ENCODE measurements at regions not wholly inside any gene's neighbourhood (a gene's known extent, or its start where the extent isn't known, plus 50 kb on each side); places are given as distances from the start of the nearest gene placed in this dataset.

GRCh38 chr4:64559571-64559970, 150.3 kb upstream of the TECRL start:
- no peak for DNase-seq

GRCh38 chr4:64551125-64551524, 141.9 kb upstream of the TECRL start:
- no peak for DNase-seq

- DNase-seq = no peak
Measured at GRCh38 chr4:64545593-64545992, 136.3 kb upstream of the TECRL start.

GRCh38 chr4:64539234-64539849, 130.1 kb upstream of the TECRL start:
- peak; percentile 46 for DNase-seq

GRCh38 chr4:64538219-64538618, 129.0 kb upstream of the TECRL start:
- no peak for DNase-seq

- DNase-seq = no peak
Measured at GRCh38 chr4:64533637-64534036, 124.4 kb upstream of the TECRL start.

GRCh38 chr4:64533159-64533558, 123.9 kb upstream of the TECRL start:
- DNase-seq = no peak

GRCh38 chr4:64520421-64520820, 111.2 kb upstream of the TECRL start:
- DNase-seq = no peak

GRCh38 chr4:64518600-64518999, 109.3 kb upstream of the TECRL start:
- no peak for DNase-seq

- DNase-seq = no peak
Measured at GRCh38 chr4:64516176-64516575, 106.9 kb upstream of the TECRL start.

GRCh38 chr4:64508089-64508488, 98.8 kb upstream of the TECRL start:
- no peak for DNase-seq

GRCh38 chr4:64503945-64504675, 94.9 kb upstream of the TECRL start:
- no peak for DNase-seq

- no peak for DNase-seq
Measured at GRCh38 chr4:64503416-64503815, 94.2 kb upstream of the TECRL start.

- DNase-seq = no peak
Measured at GRCh38 chr4:64497491-64497890, 88.2 kb upstream of the TECRL start.

GRCh38 chr4:64495946-64496345, 86.7 kb upstream of the TECRL start:
- no peak for DNase-seq

GRCh38 chr4:64489628-64490027, 80.4 kb upstream of the TECRL start:
- DNase-seq = no peak

GRCh38 chr4:64479338-64479737, 70.1 kb upstream of the TECRL start:
- DNase-seq = no peak

GRCh38 chr4:64477127-64477526, 67.9 kb upstream of the TECRL start:
- DNase-seq = no peak

GRCh38 chr4:64465263-64465662, 56.0 kb upstream of the TECRL start:
- no peak for DNase-seq

GRCh38 chr4:64464581-64464980, 55.3 kb upstream of the TECRL start:
- DNase-seq = no peak
